ENCODE measurements at regions not wholly inside any gene's neighbourhood (a gene's known extent, or its start where the extent isn't known, plus 50 kb on each side); places are given as distances from the start of the nearest gene placed in this dataset.

GRCh38 chr5:63351164-63351563 is 611.1 kb downstream of the HTR1A start:
- ChIA-PET CTCF (no interaction called here), POLR2A (no interaction called here)
- no peak for ATAC-seq
- no peak for DNase-seq (ENCODE audit: low spot score)
- TF ChIP-seq SOX15 (CRISPR knock-in tag; IDR thresholded peaks at IDR 0.05), result no peak
- no peak for TF ChIP-seq HMGA2 (CRISPR knock-in tag; IDR thresholded peaks at IDR 0.05)
- TF ChIP-seq ZBTB43 (CRISPR knock-in tag; IDR thresholded peaks at IDR 0.05), result no peak
- no peak for TF ChIP-seq ATF6 (CRISPR knock-in tag; IDR thresholded peaks at IDR 0.05)
- TF ChIP-seq ZNF219 (CRISPR knock-in tag; IDR thresholded peaks at IDR 0.05; ENCODE audit: borderline replicate concordance), result no peak
- TF ChIP-seq NFE2L1 (CRISPR knock-in tag; IDR thresholded peaks at IDR 0.05), result no peak
- no peak for TF ChIP-seq ZNF317 (CRISPR knock-in tag; IDR thresholded peaks at IDR 0.05; ENCODE audit: borderline replicate concordance, low read depth)
- TF ChIP-seq, protein P1, sequence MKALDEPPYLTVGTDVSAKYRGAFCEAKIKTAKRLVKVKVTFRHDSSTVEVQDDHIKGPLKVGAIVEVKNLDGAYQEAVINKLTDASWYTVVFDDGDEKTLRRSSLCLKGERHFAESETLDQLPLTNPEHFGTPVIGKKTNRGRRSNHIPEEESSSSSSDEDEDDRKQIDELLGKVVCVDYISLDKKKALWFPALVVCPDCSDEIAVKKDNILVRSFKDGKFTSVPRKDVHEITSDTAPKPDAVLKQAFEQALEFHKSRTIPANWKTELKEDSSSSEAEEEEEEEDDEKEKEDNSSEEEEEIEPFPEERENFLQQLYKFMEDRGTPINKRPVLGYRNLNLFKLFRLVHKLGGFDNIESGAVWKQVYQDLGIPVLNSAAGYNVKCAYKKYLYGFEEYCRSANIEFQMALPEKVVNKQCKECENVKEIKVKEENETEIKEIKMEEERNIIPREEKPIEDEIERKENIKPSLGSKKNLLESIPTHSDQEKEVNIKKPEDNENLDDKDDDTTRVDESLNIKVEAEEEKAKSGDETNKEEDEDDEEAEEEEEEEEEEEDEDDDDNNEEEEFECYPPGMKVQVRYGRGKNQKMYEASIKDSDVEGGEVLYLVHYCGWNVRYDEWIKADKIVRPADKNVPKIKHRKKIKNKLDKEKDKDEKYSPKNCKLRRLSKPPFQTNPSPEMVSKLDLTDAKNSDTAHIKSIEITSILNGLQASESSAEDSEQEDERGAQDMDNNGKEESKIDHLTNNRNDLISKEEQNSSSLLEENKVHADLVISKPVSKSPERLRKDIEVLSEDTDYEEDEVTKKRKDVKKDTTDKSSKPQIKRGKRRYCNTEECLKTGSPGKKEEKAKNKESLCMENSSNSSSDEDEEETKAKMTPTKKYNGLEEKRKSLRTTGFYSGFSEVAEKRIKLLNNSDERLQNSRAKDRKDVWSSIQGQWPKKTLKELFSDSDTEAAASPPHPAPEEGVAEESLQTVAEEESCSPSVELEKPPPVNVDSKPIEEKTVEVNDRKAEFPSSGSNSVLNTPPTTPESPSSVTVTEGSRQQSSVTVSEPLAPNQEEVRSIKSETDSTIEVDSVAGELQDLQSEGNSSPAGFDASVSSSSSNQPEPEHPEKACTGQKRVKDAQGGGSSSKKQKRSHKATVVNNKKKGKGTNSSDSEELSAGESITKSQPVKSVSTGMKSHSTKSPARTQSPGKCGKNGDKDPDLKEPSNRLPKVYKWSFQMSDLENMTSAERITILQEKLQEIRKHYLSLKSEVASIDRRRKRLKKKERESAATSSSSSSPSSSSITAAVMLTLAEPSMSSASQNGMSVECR (CRISPR knock-in tag; IDR thresholded peaks at IDR 0.05; ENCODE audit: borderline replicate concordance), result no peak
- TF ChIP-seq FOXK1 (CRISPR knock-in tag; IDR thresholded peaks at IDR 0.05), result no peak
- no peak for TF ChIP-seq ZNF263 (CRISPR knock-in tag; IDR thresholded peaks at IDR 0.05; ENCODE audit: low read depth)
- no peak for TF ChIP-seq NFATC4 (CRISPR knock-in tag; IDR thresholded peaks at IDR 0.05)
- TF ChIP-seq ZNF121 (CRISPR knock-in tag; IDR thresholded peaks at IDR 0.05), result no peak
- TF ChIP-seq KAT7 (CRISPR knock-in tag; IDR thresholded peaks at IDR 0.05; ENCODE audit: borderline replicate concordance), result no peak
- peaks cover 7% of the 10 kb centered on the region for H3K4me1 Mint-ChIP-seq
- H3K36me3 Mint-ChIP-seq, result no peaks in the 10 kb centered on the region
- H3K27me3 Mint-ChIP-seq (ENCODE audit: low read depth), result no peaks in the 10 kb centered on the region
- no peaks in the 10 kb centered on the region for H3K9me3 Mint-ChIP-seq
- no peak overlapping the region for H3K4me3 Mint-ChIP-seq
- no peak overlapping the region for H3K27ac Mint-ChIP-seq

GRCh38 chr5:63346451-63346850 is 615.8 kb downstream of the HTR1A start:
- Mint-ChIP-seq H3K36me3 (0 out of 2 replicates have a peak, but pooled peaks cover under 1% of the 10 kb centered on the region), H3K27ac (no peak overlapping the region), H3K4me3 (no peak overlapping the region), H3K27me3 (ENCODE audit: low read depth) (no peaks in the 10 kb centered on the region), H3K9me3 (peaks cover 11% of the 10 kb centered on the region), H3K4me1 (peaks cover 24% of the 10 kb centered on the region)
- TF ChIP-seq, protein P2, sequence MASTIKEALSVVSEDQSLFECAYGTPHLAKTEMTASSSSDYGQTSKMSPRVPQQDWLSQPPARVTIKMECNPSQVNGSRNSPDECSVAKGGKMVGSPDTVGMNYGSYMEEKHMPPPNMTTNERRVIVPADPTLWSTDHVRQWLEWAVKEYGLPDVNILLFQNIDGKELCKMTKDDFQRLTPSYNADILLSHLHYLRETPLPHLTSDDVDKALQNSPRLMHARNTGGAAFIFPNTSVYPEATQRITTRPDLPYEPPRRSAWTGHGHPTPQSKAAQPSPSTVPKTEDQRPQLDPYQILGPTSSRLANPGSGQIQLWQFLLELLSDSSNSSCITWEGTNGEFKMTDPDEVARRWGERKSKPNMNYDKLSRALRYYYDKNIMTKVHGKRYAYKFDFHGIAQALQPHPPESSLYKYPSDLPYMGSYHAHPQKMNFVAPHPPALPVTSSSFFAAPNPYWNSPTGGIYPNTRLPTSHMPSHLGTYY (CRISPR knock-in tag; IDR thresholded peaks at IDR 0.05), result no peak
- TF ChIP-seq GABPB1 (CRISPR knock-in tag; IDR thresholded peaks at IDR 0.05), result no peak
- ATAC-seq (no peak), DNase-seq (ENCODE audit: low spot score) (no peak)
- CTCF ChIA-PET, result no interaction called here
- POLR2A ChIA-PET, result no interaction called here

GRCh38 chr5:63341442-63341841 is 620.8 kb downstream of the HTR1A start:
- Mint-ChIP-seq H3K36me3 (0 out of 2 replicates have a peak, but pooled peaks cover 2% of the 10 kb centered on the region), H3K27me3 (ENCODE audit: low read depth) (no peaks in the 10 kb centered on the region), H3K4me3 (no peak overlapping the region), H3K4me1 (peaks cover 20% of the 10 kb centered on the region), H3K27ac (no peak overlapping the region), H3K9me3 (peaks cover 17% of the 10 kb centered on the region)
- DNase-seq (ENCODE audit: low spot score) (no peak), ATAC-seq (no peak)
- ChIA-PET POLR2A (no interaction called here), CTCF (no interaction called here)
- TF ChIP-seq FOXJ3 (CRISPR knock-in tag; IDR thresholded peaks at IDR 0.05; ENCODE audit: borderline replicate concordance) (no peak), SP1 (CRISPR knock-in tag; conservative IDR thresholded peaks at IDR 0.05) (no peak), SMAD4 (CRISPR knock-in tag; IDR thresholded peaks at IDR 0.05) (no peak), TCF7 (CRISPR knock-in tag; IDR thresholded peaks at IDR 0.05; ENCODE audit: low read depth) (no peak), NFE2L1 (CRISPR knock-in tag; IDR thresholded peaks at IDR 0.05) (no peak)
- TF ChIP-seq, protein P3, sequence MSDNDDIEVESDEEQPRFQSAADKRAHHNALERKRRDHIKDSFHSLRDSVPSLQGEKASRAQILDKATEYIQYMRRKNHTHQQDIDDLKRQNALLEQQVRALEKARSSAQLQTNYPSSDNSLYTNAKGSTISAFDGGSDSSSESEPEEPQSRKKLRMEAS (CRISPR knock-in tag; IDR thresholded peaks at IDR 0.05), result no peak
- TF ChIP-seq, protein P4, sequence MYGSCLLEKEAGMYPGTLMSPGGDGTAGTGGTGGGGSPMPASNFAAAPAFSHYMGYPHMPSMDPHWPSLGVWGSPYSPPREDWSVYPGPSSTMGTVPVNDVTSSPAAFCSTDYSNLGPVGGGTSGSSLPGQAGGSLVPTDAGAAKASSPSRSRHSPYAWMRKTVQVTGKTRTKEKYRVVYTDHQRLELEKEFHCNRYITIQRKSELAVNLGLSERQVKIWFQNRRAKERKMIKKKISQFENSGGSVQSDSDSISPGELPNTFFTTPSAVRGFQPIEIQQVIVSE (CRISPR knock-in tag; IDR thresholded peaks at IDR 0.05; ENCODE audit: borderline replicate concordance), result no peak
- TF ChIP-seq, protein P5, sequence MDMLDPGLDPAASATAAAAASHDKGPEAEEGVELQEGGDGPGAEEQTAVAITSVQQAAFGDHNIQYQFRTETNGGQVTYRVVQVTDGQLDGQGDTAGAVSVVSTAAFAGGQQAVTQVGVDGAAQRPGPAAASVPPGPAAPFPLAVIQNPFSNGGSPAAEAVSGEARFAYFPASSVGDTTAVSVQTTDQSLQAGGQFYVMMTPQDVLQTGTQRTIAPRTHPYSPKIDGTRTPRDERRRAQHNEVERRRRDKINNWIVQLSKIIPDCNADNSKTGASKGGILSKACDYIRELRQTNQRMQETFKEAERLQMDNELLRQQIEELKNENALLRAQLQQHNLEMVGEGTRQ (CRISPR knock-in tag; IDR thresholded peaks at IDR 0.05), result no peak
